IMR-90 (cell line): ENCODE measurements at regions not wholly inside any gene's neighbourhood (a gene's known extent, or its start where the extent isn't known, plus 50 kb on each side); places are given as distances from the start of the nearest gene placed in this dataset.

Experiments
- ATAC-seq: fragments of 200-7000 bp; cut with Tn5 transposase; 2 replicates; pipeline ENCODE4 v1.9.1; 2020; ENCODE audit warnings: low read depth, mild to moderate bottlenecking, moderate library complexity
- BruUV-seq: library from RNA; stranded (reverse); fragments of 400-500 nt; replicated peaks from 2 replicates; lab custom pipeline; 2021; lab: Mats Ljungman, UMichigan
- CTCF ChIA-PET: fragments of 300-600 bp; formaldehyde crosslinking; extraction: SDS; loops from one replicate; lab custom pipeline; 2021; ENCODE audit warnings: antibody characterized with exemption; lab: Yijun Ruan, JAX
- POLR2A ChIA-PET: fragments of 300-600 bp; sonication (Branson Sonifier 250); formaldehyde crosslinking; loops from one replicate; lab custom pipeline; 2022; ENCODE audit warnings: antibody characterized with exemption; ENCODE audit not compliant: unreplicated experiment; lab: Charles Lee
- DNase-seq: peaks from one replicate; pipeline ENCODE4 v3.0.0; 2013
- H2AFZ ChIP-seq: replicated peaks from 2 replicates; pipeline ENCODE3; 2013; ENCODE audit warnings: low read length, mild to moderate bottlenecking; ENCODE audit not compliant: poor library complexity
- H2AK5ac ChIP-seq: 2 replicates; pipeline ENCODE4 v1.6.1; 2013; ENCODE audit warnings: low read depth, low read length, inconsistent platforms
- H2AK9ac ChIP-seq: replicated peaks from 2 replicates; pipeline ENCODE3; 2013; ENCODE audit warnings: mild to moderate bottlenecking, low read depth, low read length, moderate library complexity; ENCODE audit not compliant: poor library complexity
- H2BK120ac ChIP-seq: 2 replicates; pipeline ENCODE4 v1.6.1; 2013; ENCODE audit warnings: low read depth, low read length, inconsistent platforms
- H2BK15ac ChIP-seq: 3 replicates; pipeline ENCODE4 v1.6.1; 2013; ENCODE audit warnings: low read depth, low read length, inconsistent platforms
- H2BK20ac ChIP-seq: 2 replicates; pipeline ENCODE4 v1.6.1; 2013; ENCODE audit warnings: low read depth, mild to moderate bottlenecking, inconsistent platforms, low read length, moderate library complexity
- H2BK5ac ChIP-seq: 2 replicates; pipeline ENCODE4 v1.6.1; 2013; ENCODE audit warnings: mild to moderate bottlenecking, low read depth, low read length, inconsistent platforms; ENCODE audit not compliant: poor library complexity, severe bottlenecking
- H3K14ac ChIP-seq: replicated peaks from 2 replicates; pipeline ENCODE4 v1.6.1; 2013; ENCODE audit warnings: low read depth, low read length, inconsistent platforms
- H3K18ac ChIP-seq: 2 replicates; pipeline ENCODE4 v1.6.1; 2013; ENCODE audit warnings: low read depth, low read length, control low read depth
- H3K23ac ChIP-seq: 2 replicates; pipeline ENCODE4 v1.6.1; 2013; ENCODE audit warnings: low read depth, low read length, inconsistent platforms
- H3K27ac ChIP-seq: 2 replicates; pipeline ENCODE4 v1.5.1; 2013; ENCODE audit warnings: mild to moderate bottlenecking, control low read depth, low read length; ENCODE audit not compliant: insufficient read depth
- H3K27me3 ChIP-seq: 2 replicates; pipeline ENCODE4 v1.6.1; 2013; ENCODE audit warnings: low read length; ENCODE audit not compliant: control insufficient read depth, insufficient read depth
- H3K36me3 ChIP-seq: 2 replicates; pipeline ENCODE4 v1.6.1; 2013; ENCODE audit warnings: low read length, mixed read lengths; ENCODE audit not compliant: control insufficient read depth, insufficient read depth
- H3K4ac ChIP-seq: 2 replicates; pipeline ENCODE4 v1.6.1; 2013; ENCODE audit warnings: low read depth, low read length, inconsistent platforms
- H3K4me1 ChIP-seq: 2 replicates; pipeline ENCODE4 v1.6.1; 2013; ENCODE audit warnings: low read length, mixed read lengths; ENCODE audit not compliant: control insufficient read depth, insufficient read depth
- H3K4me2 ChIP-seq: 2 replicates; pipeline ENCODE4 v1.6.1; 2013; ENCODE audit warnings: low read depth, mild to moderate bottlenecking, control low read depth, low read length, moderate library complexity
- H3K4me3 ChIP-seq: 2 replicates; pipeline ENCODE4 v1.5.1; 2013; ENCODE audit warnings: low read depth, mild to moderate bottlenecking, control low read depth, low read length, moderate library complexity; ENCODE audit not compliant: insufficient read depth
- H3K56ac ChIP-seq: 2 replicates; pipeline ENCODE4 v1.6.1; 2013; ENCODE audit warnings: low read length, inconsistent platforms; ENCODE audit not compliant: insufficient read depth; ENCODE audit errors: extremely low read depth
- H3K79me1 ChIP-seq, 2 experiments: 2 replicates each; pipeline ENCODE4 v1.6.1; 2013; ENCODE audit warnings: low read length in 2 of 2, inconsistent platforms in 1 of 2, low read depth in 1 of 2
- H3K9ac ChIP-seq: 2 replicates; pipeline ENCODE4 v1.6.1; 2013; ENCODE audit warnings: low read depth, low read length, control low read depth
- H3K9me1 ChIP-seq: 2 replicates; pipeline ENCODE4 v1.6.1; 2013; ENCODE audit warnings: low read length, inconsistent platforms; ENCODE audit not compliant: insufficient read depth
- H3K9me3 ChIP-seq: 2 replicates; pipeline ENCODE4 v1.6.1; 2013; ENCODE audit warnings: low read length; ENCODE audit not compliant: control insufficient read depth, insufficient read depth
- H4K20me1 ChIP-seq: 2 replicates; pipeline ENCODE4 v1.6.1; 2013; ENCODE audit warnings: low read length, inconsistent platforms; ENCODE audit not compliant: insufficient read depth
- H4K5ac ChIP-seq: 2 replicates; pipeline ENCODE4 v1.6.1; 2013; ENCODE audit warnings: mild to moderate bottlenecking, low read depth, low read length, control low read depth
- H4K8ac ChIP-seq, 2 experiments: 2 replicates each; pipeline ENCODE4 v1.6.1; 2013; ENCODE audit warnings: low read depth in 2 of 2, low read length in 2 of 2, control low read depth in 1 of 2, inconsistent platforms in 1 of 2
- H4K91ac ChIP-seq: 2 replicates; pipeline ENCODE4 v1.6.1; 2013; ENCODE audit warnings: low read depth, low read length, inconsistent platforms; ENCODE audit not compliant: insufficient read depth
- BHLHE40 ChIP-seq: fragments of 150-350 bp; IDR thresholded peaks from 2 replicates; pipeline ENCODE4 v1.6.1; 2016; ENCODE audit warnings: mild to moderate bottlenecking, low read depth, low read length
- CHD1 ChIP-seq: IDR thresholded peaks from 2 replicates; pipeline ENCODE4 v1.6.1; 2012; ENCODE audit warnings: low read depth, low read length, improper control_type of control experiment
- FOS ChIP-seq: fragments of 150-350 bp; IDR thresholded peaks from 2 replicates; pipeline ENCODE4 v1.6.1; 2016; ENCODE audit warnings: low read depth, low read length
- MAZ ChIP-seq: IDR thresholded peaks from 2 replicates; pipeline ENCODE4 v1.6.1; 2012; ENCODE audit warnings: low read depth, mild to moderate bottlenecking, low read length, improper control_type of control experiment, moderate library complexity, borderline replicate concordance
- NFE2L2 ChIP-seq: fragments of 150-350 bp; IDR thresholded peaks from 2 replicates; pipeline ENCODE4 v1.6.1; 2016; ENCODE audit warnings: low read depth, mild to moderate bottlenecking, low read length
- POLR2A ChIP-seq: IDR thresholded peaks from 2 replicates; pipeline ENCODE4 v1.6.1; 2012; ENCODE audit warnings: mild to moderate bottlenecking, low read depth, low read length
- RAD21 ChIP-seq: IDR thresholded peaks from 2 replicates; pipeline ENCODE4 v1.6.1; 2012; ENCODE audit warnings: low read length, improper control_type of control experiment
- RCOR1 ChIP-seq: IDR thresholded peaks from 2 replicates; pipeline ENCODE4 v1.6.1; 2012; ENCODE audit warnings: mild to moderate bottlenecking, low read length, improper control_type of control experiment; ENCODE audit not compliant: insufficient replicate concordance
- RFX5 ChIP-seq: IDR thresholded peaks from 2 replicates; pipeline ENCODE4 v1.8.0; 2012; ENCODE audit warnings: low read depth, mild to moderate bottlenecking, low read length, moderate library complexity
- SMC3 ChIP-seq: fragments of 150-350 bp; IDR thresholded peaks from 2 replicates; pipeline ENCODE4 v1.6.1; 2016; ENCODE audit warnings: low read depth, mild to moderate bottlenecking, antibody characterized with exemption, low read length, moderate library complexity
- dilution Hi-C: fragments of 300-500 bp; cut with HindIII; formaldehyde crosslinking; loops from one replicate; pipeline ENCODE4 v1.14.3; 2018; ENCODE audit warnings: low sequenced_read_pairs; ENCODE audit not compliant: unreplicated experiment
- in situ Hi-C: fragments of 300-500 bp; cut with MboI; formaldehyde crosslinking; loops from 3 replicates; pipeline ENCODE4 v1.14.3; 2019; ENCODE audit warnings: low sequenced_read_pairs, inconsistent platforms, mixed read lengths
- intact Hi-C: fragments of 100-400 bp; cut with micrococcal nuclease; formaldehyde crosslinking; loops from 2 replicates; pipeline ENCODE4 v1.10.0; 2022
- TF ChIP-seq, protein P1 (sequence below): conservative IDR thresholded peaks from 2 replicates; pipeline ENCODE4 v1.5.1; 2012; ENCODE audit warnings: mild to moderate bottlenecking, low read depth, low read length, improper control_type of control experiment
- TF ChIP-seq, protein P2 (sequence below): fragments of 150-350 bp; IDR thresholded peaks from 2 replicates; pipeline ENCODE4 v1.6.1; 2017; ENCODE audit warnings: mild to moderate bottlenecking, antibody characterized with exemption, low read length, low read depth
- TF ChIP-seq, protein P3 (sequence below): fragments of 150-350 bp; IDR thresholded peaks from 2 replicates; pipeline ENCODE4 v1.6.1; 2016; ENCODE audit warnings: low read depth, mild to moderate bottlenecking, low read length, moderate library complexity, borderline replicate concordance

DNA sequence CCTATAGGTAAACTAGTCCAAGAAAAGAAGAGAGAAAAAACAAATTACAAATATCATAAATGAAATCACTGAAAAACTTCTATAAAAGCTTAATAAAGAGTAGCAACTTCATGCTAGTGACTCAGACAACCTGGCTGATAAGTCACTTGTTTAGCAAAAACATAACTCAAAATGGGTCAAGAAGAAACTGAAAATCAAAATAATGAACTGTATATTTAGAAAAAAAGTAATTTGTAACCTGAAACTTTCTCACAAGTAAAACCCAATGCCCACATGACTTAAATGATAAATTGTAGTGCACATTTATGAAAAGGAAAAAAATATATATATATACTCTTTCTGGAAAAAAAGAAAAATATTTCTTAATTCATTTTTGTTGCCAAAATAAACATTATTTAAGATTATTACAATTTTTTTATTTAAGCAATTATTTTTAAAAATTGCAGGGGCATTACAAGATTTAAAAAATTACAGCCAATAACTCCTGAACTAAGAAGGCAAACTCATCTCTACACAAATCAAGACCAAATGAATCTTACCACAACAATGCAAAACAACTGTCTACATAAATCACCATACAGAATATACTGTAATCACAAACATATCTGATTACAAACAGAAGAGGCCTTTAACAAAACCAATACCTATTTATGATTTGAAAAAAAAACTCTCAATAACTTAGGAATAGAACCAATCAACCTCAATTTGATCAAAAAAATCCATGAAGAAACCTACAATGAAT lies 406.3 kb downstream of the CDH7 start:
- Histone ChIP-seq H4K20me1 (no peaks in the 10 kb centered on the region), H3K4me3 (no peak overlapping the region), H4K5ac (no peak overlapping the region), H2BK5ac (no peak overlapping the region), H3K4me1 (no peaks in the 10 kb centered on the region), H3K56ac (no peak overlapping the region), H2AK9ac (no peak overlapping the region), H2BK15ac (no peak overlapping the region), H2AFZ (no peak overlapping the region), H3K9ac (no peak overlapping the region), H2BK120ac (no peak overlapping the region), H4K91ac (no peak overlapping the region), H3K36me3 (no peaks in the 10 kb centered on the region), H3K4me2 (no peak overlapping the region), H3K23ac (no peak overlapping the region), H2AK5ac (no peak overlapping the region), H3K27ac (no peak overlapping the region), H3K14ac (no peak overlapping the region), H3K27me3 (no peaks in the 10 kb centered on the region), H4K8ac (no peak overlapping the region), H3K9me3 (peaks cover 8% of the 10 kb centered on the region; the same call in 1 of the 2 replicates), H3K4ac (no peak overlapping the region), H3K18ac (no peak overlapping the region), H2BK20ac (no peak overlapping the region), H3K79me1 (no peaks in the 10 kb centered on the region), H3K9me1 (no peaks in the 10 kb centered on the region)
- no peak for ATAC-seq
- POLR2A ChIA-PET = no interaction called here
- intact Hi-C loops (no loop called here), dilution Hi-C loops (no loop called here), in situ Hi-C loops (no loop called here)
- BruUV-seq = no TSS peak
- no peak for DNase-seq
- CTCF ChIA-PET = interaction anchor here (0.6 kb wide), 1 partner anchor 65 kb away, joined by 7 read pairs; no protein-coding TSS in a partner anchor
- TF ChIP-seq MAZ (no peak), FOS (no peak), SMC3 (no peak), CHD1 (no peak), BHLHE40 (no peak), RCOR1 (no peak), RFX5 (no peak), NFE2L2 (no peak), RAD21 (no peak), POLR2A (no peak)
- TF ChIP-seq, protein P1, sequence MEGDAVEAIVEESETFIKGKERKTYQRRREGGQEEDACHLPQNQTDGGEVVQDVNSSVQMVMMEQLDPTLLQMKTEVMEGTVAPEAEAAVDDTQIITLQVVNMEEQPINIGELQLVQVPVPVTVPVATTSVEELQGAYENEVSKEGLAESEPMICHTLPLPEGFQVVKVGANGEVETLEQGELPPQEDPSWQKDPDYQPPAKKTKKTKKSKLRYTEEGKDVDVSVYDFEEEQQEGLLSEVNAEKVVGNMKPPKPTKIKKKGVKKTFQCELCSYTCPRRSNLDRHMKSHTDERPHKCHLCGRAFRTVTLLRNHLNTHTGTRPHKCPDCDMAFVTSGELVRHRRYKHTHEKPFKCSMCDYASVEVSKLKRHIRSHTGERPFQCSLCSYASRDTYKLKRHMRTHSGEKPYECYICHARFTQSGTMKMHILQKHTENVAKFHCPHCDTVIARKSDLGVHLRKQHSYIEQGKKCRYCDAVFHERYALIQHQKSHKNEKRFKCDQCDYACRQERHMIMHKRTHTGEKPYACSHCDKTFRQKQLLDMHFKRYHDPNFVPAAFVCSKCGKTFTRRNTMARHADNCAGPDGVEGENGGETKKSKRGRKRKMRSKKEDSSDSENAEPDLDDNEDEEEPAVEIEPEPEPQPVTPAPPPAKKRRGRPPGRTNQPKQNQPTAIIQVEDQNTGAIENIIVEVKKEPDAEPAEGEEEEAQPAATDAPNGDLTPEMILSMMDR = no peak
- TF ChIP-seq, protein P2, sequence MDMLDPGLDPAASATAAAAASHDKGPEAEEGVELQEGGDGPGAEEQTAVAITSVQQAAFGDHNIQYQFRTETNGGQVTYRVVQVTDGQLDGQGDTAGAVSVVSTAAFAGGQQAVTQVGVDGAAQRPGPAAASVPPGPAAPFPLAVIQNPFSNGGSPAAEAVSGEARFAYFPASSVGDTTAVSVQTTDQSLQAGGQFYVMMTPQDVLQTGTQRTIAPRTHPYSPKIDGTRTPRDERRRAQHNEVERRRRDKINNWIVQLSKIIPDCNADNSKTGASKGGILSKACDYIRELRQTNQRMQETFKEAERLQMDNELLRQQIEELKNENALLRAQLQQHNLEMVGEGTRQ = no peak
- TF ChIP-seq, protein P3, sequence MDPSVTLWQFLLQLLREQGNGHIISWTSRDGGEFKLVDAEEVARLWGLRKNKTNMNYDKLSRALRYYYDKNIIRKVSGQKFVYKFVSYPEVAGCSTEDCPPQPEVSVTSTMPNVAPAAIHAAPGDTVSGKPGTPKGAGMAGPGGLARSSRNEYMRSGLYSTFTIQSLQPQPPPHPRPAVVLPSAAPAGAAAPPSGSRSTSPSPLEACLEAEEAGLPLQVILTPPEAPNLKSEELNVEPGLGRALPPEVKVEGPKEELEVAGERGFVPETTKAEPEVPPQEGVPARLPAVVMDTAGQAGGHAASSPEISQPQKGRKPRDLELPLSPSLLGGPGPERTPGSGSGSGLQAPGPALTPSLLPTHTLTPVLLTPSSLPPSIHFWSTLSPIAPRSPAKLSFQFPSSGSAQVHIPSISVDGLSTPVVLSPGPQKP = no peak
